HG02970 (cell line): ENCODE measurements at regions not wholly inside any gene's neighbourhood (a gene's known extent, or its start where the extent isn't known, plus 50 kb on each side); places are given as distances from the start of the nearest gene placed in this dataset.
"Not testable (repeated sequence)": the region's sequence is repeated elsewhere in the genome, so short reads cannot be mapped to it uniquely, and the experiment has no call there.

Experiments
- ATAC-seq: cut with Tn5 transposase; IDR thresholded peaks from one replicate; pipeline ENCODE4 v1.9.1; 2021; ENCODE audit warnings: mild to moderate bottlenecking, moderate library complexity, moderate number of reproducible peaks; ENCODE audit not compliant: unreplicated experiment, low FRiP score

DNA sequence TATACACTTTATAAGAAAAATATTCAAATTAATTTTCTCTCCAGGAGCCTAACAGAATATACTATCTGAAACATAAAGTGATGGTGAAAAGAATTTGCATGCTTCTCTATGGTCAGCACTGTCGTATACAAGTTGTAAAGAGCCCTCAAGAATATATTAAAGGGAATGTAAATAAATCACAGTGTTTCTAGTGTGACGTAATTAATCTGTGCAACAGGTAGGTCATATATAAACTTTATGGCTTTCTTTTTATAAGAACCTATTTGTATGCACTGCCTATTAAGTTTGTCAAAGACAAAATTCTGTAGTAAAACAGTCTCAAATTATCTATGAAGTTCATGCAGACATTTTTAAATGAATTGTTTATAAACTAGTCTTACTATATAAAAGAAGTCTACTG is 347.9 kb upstream of the EYS start:
- no peak for ATAC-seq

DNA sequence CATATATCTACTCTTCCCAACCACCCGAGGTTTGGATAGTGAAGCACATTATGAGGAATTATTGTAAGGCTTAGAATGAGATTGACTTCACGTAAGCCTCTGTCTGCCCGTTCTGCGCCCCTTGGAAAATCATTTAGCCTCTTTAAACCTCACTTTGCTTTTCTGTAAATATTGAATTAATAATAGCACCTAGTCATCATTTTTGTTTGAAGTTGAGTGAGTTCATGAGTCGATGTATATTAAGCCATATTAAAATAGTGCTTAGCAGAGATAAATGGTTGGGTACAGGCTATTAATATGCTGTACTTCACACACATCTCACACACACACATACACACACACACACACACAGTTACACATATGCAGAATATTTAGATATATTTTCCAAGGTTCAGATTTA is 344.8 kb upstream of the EYS start:
- no peak for ATAC-seq

DNA sequence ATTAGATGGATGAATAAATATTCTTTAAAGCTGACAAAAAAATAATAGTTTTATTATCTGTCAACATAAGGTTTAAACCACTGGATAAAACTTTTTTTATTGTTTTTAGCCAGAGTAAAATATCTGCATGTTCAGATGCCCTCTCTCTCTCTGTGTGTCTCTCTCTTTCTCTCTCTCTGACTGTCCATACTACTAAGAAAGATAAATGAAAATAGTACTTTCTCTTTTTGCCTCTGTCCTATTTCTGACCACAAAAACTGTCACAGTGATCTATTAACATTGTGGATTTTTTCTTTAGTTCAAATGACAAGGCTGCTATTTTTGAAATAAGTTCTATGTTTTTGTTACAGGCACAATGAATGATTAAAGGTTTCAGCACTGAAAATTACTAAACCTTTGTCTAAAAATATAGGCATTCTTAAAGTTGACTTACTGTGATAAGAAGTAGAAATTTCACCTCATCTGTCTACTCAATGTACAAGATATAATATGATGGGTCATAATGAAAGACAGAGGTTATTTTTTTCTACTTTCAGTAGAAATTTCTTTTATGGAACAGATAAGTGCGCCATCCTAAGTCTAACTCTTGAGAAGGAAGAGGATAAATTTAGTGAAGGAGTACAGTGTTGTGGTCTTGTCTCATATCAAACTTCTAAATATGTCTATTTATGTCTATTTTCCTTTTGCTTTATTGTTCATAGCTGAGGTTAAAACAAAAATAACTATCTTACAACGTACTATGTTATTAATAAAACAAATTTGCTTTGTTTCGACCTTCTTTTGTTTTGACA is 341.9 kb upstream of the EYS start:
- ATAC-seq, result no peak

DNA sequence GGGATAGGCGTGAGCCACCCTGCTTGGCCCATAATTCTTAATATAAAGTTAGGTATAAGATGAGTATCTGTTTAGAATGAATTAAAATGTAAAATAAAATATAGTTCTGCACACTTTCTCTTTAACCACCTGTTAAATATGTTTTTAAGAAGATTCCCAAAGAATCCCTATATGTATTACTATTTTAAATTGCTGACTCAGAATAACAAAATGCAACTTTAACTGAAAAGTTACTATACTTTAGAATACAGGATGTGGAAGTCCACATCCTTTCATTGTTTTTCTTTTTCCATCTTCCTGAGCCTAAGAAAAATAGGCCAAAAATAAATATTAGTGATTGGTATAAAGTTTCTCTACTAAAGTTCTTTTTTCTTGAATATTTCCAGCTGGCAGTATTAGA is 325.6 kb upstream of the EYS start:
- ATAC-seq, result no peak

DNA sequence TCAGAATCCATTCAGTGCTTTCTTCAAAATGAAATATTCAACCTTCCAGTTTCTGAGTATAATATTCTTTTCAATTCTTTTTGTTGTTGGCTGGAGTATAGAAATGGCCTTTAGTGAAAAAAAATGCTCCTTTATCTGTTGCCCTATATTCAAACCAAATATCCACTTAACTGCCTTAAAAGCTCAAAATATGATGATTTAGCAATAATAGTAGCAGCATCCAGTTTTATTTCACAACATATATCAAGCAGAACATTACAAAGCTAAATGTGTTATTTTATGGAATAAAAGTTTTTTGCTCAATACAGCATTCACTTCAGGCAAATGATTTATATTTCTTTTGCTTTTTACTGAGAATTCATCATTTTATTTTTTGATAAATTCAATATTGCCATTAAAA is 322.4 kb upstream of the EYS start:
- ATAC-seq, result no peak

DNA sequence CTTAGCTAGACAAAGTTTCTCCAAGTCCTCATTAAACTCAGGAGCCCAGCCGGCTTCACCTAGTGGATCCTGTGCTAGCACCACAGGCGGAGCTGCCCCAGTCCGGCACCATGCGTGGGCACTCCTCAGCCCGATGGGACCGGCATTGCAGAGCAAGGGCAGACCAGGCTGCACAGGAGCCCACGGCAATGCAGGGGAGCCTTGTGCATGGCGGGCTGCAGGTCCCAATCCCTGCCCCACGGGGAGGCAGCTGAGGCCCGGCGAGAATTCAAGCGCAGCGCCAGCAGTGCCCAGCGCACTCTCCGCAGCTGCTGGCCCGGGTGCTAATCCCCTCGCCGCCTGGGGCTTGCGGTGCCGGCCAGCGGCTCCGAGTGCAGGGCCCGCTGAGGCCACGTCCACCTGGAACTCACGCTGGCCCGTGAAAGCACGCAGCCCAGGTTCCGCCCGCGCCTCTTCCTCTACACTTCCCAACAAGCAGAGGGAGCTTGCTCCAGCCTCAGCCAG is 292.3 kb upstream of the EYS start:
- ATAC-seq, result no peak

DNA sequence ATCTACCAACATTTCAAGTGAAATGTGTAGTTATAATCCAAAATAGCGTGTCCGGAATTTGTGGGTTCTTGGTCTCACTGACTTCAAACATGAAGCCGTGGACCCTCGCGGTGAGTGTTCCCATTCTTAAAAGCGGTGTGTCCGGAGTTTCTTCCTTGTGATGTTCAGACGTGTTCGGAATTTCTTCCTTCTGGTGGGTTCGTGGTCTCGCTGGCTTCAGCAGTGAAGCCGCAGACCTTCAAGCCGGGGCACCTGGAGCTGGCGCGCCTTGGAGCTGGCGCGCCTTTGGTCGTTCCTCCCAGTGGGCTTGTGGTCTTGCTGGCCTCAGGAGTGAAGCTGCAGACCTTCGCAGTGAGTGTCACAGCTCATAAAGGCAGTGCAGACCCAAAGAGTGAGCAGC is 291.5 kb upstream of the EYS start:
- no peak for ATAC-seq

DNA sequence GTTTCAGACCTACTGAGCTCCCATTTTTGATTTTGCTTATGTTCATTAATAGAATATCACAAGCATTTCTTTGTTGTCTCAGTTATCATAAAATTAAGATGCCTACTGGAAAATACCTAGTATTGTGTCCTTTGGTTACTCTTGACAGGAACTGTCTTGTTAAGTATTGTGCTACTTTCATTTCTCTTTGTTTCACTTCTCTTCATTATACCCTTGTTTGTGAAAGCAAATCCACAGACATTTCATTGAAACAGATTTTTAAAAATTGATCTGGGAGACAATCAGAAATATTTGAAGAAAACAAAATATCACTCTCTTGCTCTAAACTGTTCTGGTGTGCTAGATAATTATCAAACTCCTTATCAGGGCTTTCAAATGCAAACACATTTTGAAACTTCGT is 290.5 kb upstream of the EYS start:
- no peak for ATAC-seq

DNA sequence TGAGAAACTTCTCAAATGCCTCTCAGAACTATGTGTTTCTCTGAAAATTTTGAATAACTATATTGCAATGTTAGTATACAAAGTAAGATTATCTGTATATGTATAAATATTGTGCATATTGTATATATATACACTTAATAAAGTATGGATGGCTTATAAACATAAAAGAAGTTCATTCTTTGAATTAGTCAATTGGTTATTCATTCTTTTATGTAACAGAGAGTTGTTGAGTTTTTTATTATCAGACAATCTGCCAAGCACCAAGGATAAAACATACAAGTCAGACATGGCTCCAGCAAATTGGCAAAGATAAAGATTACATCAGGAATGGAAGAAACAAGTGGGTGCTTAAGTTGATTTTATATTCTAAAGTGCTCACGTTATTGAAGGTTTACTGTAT is 289.1 kb upstream of the EYS start:
- no peak for ATAC-seq

DNA sequence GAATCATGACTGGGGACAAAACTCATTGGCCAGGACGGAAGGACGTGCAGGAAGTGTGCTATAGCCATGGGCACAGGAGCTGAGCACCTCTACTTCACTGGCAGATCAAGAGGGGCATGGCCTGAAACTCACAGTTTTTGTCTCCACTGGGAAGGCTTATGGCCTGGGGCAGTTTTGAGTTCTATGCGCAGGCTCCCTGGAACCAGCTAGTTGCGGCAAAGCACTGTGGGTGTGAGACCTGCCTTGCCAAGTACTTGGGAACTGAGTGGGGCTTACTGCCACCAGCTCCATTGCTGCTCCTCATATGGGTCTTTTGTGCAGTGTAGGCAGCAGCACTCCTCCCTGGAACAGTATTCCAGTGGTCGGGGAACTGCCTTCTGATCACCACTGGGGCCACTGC is 282.6 kb upstream of the EYS start:
- no peak for ATAC-seq

DNA sequence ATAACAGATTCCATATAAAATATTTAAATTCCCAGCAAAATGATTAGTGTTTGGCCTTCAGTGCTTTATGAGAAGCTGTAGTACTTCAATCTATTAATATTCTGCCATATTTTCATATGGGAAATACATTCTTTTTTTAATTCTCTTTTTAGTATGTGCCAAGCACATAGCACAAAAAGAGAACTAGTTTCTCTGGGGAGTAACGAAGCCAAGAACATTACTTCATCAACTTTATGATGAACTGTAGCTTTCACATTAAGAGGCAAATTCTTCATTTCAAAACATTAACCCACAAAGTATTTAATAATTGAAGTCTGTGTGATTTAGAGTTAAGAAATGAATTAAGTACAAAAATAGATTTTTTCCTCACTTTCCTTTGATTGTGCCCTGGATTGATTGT is 281.0 kb upstream of the EYS start:
- no peak for ATAC-seq

DNA sequence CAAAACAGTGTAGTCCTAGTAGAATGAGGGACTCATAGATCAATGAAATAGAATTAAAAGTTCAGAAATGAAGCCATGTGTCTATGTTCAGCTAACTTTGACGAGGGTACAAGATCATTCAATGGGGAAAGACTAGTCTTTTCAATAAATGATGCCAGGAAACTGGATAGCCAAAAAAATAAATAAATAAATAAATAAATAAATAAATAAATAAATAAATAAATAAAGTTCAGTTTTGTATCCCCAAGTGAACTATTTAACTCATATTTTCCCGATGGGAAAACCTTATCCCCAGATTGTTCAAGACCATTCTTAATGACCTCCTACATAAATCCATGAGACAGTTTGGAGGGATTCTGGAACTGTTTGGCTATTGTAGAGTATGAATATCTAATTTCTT is 277.1 kb upstream of the EYS start:
- no peak for ATAC-seq

DNA sequence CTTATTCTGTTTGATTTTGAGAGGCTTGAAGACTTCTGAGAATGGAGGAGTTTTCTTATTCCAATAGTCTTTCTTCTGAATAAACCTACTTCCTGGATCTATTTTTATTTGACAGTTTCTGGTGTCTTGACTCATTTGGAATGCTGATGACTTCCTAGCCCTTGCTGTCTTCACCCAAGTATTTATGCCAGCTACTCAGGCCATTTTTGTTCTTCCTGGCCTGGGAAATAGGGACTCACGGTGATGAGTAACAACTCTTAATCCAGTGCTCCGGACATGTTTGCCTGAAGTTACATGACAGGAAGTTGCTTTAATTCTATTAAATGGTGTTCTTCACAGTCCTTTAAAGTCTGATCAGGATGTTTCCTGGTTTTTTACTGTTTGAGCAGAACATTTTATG is 272.1 kb upstream of the EYS start:
- no peak for ATAC-seq

DNA sequence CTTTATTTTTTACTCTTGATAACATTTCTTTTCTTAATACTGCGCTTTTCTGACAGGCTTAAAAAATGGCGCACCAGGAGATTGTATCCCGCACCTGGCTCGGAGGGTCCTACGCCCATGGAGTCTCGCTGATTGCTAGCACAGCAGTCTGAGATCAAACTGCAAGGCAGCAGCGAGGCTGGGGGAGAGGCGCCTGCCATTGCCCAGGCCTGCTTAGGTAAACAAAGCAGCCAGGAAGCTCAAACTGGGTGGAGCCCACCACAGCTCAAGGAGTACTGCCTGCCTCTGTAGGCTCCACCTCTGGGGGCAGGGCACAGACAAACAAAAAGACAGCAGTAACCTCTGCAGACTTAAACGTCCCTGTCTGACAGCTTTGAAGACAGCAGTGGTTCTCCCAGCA is 264.2 kb upstream of the EYS start:
- not testable (repeated sequence) for ATAC-seq

DNA sequence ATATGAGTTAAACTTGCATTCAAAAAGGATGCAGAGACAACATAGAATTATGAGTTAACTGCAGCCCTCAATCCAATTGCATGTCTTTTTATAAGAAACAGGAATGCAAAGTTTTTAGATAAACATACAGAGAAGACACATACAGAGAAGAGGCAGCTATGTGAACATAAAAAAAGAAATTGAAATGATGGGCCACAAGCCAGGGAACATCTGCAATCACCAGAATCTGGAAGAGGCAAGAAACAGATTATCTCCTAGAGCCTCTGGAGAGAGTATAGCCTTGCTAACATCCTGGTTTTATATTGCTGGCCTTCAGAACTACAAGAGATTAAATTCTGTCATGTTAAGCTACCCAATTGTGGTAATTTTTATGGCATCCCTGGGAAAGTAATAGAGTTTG is 257.2 kb upstream of the EYS start:
- ATAC-seq, result no peak

DNA sequence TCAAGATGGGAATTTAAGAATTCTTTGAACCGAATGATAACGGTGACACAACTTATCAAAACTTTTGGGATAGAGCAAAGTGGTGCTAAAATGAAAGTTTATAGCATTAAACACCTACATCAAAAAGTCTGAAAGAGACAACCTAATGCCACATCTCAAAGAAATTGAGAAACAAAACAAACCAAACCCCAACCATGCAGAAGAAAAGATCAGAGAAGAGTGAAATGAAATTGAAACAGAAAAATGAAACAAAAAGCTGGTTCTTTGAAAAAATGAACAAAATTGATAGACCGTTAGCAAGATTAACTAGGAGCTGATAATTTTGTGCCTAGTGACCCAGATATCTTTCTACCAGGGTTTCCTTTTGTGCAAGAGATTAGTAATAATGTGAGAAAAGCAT is 248.0 kb upstream of the EYS start:
- ATAC-seq, result no peak

DNA sequence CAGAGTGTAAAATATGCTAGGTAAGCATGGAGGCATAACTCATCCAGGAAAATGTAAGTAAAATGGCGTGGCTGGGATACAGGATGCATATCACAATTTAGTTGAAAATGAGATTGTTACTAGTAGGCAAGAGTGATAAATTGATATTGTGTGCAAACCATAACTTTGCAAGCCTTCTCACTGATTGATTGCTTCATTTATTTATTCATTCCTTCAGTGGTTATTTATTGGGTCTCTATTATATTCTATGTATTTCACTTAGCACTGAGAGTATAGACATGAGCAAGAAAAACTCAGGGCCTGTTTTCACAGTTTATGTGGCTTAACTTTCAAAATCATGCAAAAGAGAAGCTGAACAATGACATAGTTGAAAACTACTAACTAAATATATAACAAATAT is 241.0 kb upstream of the EYS start:
- no peak for ATAC-seq

DNA sequence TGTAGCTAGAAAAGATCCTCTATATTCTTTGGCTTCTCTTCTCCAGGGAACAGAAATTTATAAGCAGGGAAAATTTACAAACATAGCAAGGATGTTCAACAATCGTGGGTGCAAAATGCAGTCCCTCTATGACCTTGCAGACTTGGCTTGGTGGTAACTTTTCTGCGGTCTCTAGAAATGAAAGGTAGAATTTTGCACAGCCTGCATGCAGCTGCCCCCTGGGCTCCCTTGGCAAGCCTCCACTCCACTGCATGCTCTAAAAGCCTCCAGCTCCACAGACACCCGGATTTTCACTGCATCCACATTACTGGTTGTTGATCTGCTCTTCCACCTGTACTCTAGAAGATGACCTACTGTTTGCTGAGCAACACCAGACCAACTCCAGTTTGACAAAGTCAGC is 236.5 kb upstream of the EYS start:
- ATAC-seq, result no peak

DNA sequence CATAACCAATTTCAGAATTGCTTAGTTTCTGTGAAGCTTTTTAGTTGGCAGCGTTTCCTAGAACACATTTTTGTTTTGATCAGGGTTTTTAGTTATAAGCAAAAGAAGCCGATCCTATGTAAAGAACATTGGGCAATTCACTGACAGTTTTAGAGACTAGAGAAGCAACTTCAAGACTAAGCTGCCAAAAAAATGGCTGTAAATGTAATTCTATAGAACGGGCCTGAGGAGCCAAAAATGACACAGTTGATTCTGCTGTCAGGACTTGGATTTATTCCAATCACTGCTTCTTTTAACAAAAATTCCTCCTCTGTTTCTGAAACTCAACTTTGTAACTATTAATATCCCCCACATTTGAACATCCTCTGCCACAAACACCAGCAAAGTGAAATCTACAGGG is 236.0 kb upstream of the EYS start:
- no peak for ATAC-seq

DNA sequence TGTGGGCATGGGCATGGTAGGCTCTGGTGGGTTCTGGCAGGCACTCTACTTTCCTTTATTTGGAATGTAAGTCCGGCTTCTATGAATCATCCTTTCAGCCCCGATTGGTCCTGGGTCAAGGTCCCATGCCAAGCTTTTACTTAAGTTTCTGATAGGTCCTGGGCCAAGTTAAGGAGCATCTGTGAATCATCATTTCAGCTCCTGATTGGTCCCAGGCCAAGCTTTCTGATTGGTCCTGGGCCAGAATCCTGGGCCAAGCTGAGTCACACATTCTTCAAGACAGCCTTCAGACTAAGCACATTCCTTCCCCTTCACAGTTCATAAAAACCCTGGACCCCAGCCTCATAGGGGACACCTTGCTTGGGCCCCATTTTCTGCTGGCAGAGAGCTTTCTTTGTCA is 231.0 kb upstream of the EYS start:
- no peak for ATAC-seq

DNA sequence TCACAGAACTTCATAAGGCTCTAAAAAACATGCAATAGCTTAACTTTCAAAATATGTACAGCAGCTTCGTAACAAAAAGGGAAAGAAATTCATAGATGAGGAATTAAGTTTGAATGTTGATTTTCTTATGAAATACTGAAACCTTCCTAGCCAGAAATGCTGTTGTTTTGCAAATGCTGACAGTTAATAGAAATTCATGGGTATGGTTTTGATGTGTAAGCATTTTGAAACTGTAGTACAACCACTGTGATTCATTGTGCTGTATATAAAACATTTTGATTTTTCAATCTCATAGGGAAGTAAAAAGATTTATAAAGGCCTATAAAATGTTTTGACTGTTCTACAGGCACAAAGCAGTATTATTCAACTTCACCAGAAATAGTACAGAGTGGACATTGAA is 228.4 kb upstream of the EYS start:
- ATAC-seq, result no peak

DNA sequence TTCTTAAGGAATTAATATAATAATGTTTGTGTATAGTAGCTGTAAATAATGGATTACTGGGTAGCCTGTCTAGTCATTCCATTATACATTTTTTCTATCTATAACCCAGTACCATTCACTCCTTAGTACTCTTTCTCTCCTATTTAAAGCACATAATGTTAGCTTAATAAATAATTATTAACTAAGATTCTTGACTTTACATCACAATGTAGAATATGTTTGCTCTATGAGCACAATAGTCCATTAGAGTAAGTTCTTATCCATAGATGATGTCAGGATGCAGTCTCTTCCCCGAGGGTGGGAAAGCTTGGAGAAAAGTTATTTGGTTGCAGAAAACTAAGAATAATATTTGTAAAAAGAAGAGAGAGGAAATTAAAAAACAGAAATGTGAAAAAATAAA is 226.4 kb upstream of the EYS start:
- ATAC-seq, result no peak

DNA sequence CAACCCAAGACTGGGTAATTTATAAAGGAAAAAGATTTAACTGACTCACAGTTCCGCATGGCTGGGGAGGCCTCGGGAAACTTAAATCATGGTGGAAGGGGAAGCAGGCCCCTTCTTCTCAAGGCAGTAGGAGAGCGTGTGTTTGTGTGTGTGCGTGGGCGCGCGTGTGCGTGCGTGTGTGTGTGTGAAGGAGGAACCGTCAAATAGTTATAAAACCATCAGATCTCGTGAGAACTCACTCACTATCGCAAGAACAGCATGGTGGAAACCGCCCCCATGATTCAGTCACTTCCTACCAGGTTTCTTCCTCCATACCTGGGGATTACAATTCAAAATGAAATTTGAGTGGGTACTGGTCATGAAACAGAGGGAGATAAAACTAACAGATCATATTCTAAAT is 220.1 kb upstream of the EYS start:
- ATAC-seq, result no peak
